T-helper 2 cell treated with Interferon-gamma antibody and Interleukin-4, amounts not matched to agents 100 ng/mL and 5 ng/mL, for 36 hours (primary cell): ENCODE measurements at regions not wholly inside any gene's neighbourhood (a gene's known extent, or its start where the extent isn't known, plus 50 kb on each side); places are given as distances from the start of the nearest gene placed in this dataset.
"Not testable (repeated sequence)": the region's sequence is repeated elsewhere in the genome, so short reads cannot be mapped to it uniquely, and the experiment has no call there.

Experiments
- intact Hi-C: fragments of 100-400 bp; cut with micrococcal nuclease; formaldehyde crosslinking; loops from one replicate; pipeline ENCODE4 v1.15.1; 2023

DNA sequence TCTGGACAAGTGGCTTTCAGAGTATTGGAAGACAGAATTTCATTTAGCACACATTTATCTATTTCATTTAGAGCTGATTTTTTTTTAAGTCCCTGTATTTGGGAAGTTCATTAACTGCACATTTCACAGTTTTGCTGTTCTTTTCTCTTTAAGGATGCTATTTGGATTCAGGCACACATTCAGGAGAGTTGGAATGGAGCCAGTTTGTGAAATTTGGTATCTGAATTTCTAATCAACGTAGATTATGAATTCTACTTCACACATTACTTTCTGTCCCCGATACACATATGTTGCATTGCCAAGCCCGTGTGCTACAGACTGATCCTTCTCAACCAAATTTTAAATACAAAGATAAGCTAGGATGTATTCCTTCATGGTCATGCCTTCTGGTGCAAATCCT lies 503.9 kb downstream of the IRS1 start:
- intact Hi-C loops: no loop called here

DNA sequence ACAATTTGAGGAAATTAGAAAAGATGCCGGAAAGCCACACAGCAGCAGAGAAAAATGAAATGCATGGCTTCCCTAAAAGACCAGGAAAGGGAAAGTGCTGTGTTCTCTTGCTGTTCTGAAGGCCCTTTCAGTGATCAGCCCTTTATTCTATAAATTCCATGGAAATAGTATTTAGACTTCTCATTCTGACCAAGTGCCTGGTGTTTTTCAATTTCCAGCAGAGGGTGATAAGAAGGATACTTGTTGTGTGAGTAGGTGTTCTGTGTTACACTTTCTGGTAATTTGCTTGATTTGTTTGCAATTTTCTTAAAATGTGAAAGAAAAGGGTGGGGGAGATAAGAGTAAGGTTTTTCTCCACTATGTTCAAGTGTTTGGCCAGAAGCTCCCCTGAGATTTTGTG lies 504.5 kb downstream of the IRS1 start:
- intact Hi-C loops: no loop called here

DNA sequence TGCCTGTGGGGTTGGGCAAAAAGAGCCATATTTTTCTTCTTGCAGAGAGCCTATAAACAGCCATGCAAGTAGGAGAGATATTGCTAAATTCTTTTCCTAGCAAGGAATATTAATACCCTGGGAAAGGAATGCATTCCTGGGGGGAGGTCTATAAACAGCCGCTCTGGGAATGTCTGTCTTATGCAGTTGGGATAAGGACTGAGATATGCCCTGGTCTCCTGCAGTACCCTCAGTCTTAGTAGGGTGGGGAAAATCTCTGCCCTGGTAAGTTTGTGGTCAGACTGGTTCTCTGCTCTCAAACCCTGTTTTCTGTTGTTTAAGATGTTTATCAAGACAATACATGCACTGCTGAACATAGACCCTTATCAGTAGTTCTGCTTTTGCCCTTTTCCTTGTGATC lies 508.3 kb downstream of the IRS1 start:
- intact Hi-C loops: not testable (repeated sequence)

DNA sequence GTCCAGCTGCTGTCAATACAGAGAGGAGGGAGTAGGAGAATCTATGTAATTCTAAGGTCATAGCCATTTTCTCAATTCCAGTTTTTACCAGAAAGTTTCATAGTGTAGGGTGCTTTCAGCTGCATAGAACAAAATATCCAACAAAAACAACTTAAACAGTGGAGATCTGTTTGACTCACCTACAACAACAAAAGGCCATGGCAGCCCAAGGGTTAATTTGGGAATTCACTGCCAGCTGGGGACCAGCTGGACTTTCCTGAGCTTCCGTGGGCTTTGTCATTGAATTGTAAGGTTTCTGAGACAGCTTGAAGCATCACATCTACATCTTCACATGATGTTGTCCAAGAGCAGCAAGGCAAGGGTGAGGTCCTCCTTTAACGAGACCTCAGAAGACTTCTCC lies 512.7 kb downstream of the IRS1 start:
- intact Hi-C loops: no loop called here

DNA sequence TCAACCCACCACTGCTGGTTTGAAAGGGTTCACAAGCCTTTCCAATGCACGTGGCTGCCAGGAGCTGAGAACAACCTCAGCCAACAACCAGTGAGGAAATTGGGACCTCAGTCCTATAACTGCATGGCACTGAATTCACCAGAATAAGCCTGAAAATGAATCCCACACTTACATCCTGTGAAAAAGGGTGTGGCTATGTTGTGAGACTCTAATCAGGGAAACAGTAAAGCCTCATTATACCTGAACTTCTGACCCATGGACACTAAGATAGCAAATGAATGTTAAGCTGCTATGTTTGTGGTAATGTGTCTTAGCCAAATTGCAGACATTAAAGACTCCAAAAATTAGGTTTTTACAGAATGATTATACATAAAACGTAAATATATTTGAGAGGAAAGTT lies 515.8 kb downstream of the IRS1 start:
- intact Hi-C loops: no loop called here

DNA sequence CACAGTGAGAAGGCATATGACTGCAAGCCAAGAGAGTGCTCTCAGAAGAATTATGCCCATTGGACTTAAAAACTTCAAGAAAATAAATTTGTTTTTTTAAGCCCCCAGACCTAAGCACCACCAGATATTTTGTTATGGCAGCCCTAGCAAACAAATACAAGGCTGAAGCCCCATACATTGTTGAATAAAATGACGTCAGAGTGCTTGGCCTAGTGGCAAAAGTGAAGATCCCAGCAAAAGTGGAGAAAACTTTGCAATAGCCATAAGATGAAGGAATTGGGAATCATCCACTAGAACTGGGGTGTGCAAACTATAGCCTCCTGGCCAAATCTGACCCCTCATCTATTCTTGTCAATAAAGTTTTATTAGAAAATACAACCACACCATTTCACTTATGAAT lies 517.5 kb downstream of the IRS1 start:
- intact Hi-C loops: no loop called here

DNA sequence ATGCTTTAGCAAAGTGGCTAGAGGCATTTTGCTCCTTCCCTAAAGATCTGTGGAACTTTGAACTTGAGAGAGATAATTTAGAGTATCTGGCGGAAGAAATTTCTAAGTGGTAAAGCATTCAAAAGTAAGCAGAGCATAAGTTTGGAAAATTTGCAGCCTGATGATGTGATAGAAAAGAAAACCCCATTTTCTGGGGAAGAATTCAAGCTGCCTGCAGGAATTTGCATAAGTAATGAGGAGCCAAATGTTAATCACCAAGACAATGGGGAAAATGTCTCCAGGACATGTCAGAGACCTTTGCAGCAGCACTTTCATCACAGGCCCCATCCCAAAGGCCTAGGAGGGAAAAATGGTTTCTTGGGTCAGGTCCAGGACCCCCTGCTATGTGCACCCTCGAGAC lies 519.5 kb downstream of the IRS1 start:
- intact Hi-C loops: not testable (repeated sequence)

DNA sequence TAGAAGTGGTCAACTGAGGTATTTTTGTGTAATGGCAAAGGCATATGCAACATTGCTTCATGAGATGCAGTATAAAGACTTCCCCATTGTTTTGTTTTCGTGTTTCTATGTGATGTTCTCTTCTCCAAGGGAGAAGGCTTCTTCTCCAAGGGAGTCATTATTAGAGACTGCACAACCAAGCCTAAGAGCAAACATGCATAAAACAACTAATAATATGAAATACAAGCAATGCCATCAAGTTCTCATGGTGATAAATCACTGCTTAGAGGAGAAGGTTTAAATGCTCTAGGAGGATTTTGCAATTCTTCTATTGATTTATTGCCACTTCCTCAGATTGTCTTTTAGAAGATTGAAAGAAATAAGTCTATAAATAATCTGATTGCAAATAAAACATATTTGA lies 524.4 kb downstream of the IRS1 start:
- intact Hi-C loops: no loop called here

DNA sequence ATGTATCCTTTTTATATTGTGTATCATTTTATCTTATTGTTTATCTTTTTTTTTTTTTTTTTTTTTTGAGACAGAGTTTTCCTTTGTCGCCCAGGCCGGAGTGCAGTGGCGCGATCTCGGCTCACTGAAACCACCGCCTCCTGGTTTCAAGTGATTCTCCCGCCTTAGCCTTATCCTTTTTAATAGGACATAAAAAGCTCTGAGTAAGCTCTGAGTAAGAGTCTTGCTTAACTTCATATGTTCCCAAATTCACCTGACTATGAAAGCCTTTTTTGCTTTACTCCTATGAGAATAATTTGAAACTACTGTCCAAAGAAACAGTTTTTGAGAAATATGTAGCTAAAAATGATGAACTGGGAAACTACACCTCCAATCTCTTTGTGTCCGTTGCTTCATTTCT lies 525.5 kb downstream of the IRS1 start:
- intact Hi-C loops: no loop called here

DNA sequence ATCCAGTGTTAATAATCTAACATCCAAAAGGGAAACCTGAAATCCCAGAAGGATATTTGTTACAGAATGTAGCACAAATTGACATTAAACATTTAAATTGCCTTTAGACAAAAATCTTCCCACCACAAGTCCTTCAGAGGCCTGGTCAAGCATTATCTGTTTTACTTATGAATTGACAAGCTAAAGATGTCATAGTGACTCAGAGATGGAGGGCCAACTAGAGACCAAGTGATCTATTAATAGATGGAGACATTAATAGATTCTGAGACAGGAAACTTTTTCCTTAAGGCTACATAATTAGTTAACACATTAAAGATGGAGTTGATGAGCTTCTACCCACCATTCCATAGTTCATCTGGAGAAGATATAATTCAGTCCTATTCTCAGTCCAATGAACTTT lies 526.2 kb downstream of the IRS1 start:
- intact Hi-C loops: no loop called here

DNA sequence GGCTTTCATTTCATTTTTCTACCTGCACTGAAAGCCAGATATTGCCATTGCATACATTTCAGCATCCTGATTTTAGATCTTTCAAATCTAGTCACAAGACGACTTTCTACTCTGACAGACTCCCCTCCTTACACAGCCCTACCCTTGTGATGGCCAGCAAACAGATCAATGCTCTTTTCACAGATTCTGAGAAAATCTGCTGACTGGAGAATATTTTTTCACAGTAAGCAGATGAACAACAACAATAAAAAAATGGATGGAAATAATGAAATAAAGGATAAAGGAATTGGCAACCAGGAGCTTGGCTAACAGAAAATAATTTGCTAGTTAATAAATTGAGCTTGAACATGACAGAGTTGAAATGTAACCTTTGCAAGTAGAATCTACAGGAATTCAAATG lies 527.2 kb downstream of the IRS1 start:
- intact Hi-C loops: no loop called here

DNA sequence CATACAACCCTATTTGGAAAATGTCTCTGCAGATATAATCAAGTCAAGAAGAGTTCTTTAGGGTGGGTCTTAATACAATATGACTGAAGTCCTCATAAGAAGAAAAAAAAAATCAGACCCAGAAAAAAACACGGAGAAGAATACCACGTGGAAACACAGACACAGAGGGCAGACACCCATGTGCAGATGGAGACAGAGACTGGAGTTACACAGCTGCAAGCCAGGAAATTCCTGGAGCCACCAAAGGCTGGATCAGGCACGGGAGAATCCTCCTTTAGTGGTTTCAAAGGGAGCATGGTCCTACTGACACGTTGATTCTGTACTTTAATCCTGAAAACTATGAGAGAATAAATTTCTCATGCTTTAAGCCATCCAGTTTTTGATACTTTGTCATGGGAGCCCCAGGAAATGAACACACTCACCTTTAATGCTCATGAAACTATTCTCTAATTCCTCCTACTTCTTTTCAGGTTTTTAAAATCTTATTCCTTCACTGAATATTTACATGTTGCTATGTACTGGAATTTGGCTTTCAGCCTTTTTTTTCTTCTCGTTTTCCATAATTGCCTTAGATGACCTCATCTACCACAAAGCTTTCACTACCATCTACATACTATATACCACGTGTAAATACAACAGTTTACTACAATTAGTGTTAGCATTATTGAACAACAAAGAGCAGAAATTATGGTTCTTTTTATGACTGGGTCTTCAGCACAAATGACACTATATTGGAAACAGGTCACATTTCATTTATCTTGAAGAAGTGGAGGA lies 529.1 kb downstream of the IRS1 start:
- intact Hi-C loops: no loop called here

DNA sequence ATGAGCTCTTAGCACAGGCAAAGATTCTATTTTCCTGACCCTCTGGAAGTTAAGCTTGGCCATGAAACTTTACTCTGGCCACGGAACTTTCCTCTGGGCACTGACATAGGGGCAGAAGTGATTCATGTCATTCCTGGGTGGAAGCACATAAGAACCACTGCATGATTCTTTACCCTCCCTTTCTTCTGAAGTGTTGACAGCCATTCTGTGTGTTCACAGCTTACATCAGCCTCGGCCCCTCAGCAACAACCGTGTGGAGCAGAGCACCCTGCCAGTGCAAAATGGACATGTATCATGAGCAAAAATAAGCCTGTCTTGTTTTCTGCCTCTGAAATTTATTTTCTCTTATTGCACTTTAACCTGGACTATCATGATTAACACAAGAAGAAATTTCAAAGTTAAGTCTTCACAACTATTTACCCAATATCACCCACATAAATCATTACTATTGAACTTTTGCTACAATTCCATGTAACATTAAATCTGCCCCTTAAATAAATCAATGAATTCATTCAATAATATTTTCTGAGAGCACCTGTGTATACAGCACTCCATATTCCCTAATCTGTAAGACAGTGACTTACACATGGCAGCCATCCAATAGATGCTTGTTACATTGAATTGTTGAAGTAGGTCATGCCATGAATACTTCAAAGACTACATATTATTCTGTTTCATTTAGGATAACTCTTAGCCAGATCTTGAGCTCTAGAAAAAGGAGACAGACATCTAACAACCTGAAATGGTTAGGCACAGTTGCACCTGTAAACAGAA lies 531.9 kb downstream of the IRS1 start:
- intact Hi-C loops: no loop called here

DNA sequence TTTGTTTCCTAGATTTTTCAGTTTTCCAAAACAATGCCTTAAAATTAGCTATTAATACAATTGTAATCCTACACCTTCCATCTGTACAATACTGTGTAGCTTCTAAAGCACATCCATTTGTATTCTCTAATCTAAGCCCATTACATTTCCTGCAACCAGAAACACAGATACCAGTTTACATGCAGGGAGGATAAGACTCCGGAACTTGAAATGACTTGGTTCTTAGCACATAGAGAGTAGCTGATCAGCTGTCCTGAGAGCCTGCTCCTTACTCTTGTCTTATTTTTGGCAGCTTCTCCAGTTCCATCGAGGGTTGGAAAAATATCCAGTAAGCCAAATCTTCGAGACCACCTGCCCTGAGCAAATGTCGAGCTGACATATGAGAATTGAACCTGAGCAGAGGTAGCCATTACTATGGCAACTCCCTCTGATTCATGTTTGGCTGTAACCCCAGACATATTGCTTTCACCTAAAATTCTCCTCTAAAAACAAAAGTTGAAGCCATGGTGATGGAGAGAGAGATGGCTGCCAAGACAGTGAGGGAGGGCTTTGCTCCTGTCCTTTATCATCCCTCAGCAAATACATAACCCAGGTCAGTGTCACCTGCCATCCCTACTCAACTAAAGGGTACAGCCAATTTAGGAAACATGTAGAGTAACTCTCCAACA lies 542.8 kb downstream of the IRS1 start:
- intact Hi-C loops: no loop called here

DNA sequence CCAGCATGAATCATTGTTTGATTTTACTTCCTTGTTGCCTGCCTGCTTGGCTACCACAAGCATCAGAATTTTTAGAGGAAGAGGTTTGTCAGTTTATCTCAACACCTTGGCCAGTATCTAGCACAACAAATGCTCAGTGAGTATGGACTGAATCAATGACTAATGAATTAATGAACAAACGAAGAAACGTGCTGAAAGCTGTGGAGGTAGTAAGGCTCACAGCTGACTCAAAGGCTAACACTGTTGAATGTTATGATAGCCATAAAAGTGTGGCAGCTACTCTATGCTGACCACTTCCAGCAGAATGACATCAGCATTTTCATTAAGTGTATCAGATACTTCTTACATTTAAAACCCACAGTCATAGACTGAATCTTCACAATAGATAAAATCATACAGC lies 543.4 kb downstream of the IRS1 start:
- intact Hi-C loops: no loop called here

DNA sequence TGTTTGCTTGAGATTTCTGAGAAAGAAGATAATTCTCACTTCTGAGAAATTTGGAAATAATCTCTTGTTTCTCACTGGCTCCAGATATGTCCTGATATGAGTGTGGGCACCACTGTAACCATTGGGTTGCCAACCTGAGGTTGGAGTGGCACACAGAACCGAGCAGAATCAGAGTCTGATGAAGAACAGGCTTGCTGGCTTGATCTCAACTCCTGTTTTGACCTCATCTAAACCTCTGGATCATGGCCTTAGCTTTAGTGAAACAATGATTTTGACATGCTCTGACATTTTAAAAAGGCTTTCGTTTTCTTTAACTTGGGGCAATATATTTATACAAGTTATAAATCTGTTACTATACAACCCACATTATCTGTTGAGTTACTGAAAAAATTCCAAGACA lies 548.0 kb downstream of the IRS1 start:
- intact Hi-C loops: no loop called here

DNA sequence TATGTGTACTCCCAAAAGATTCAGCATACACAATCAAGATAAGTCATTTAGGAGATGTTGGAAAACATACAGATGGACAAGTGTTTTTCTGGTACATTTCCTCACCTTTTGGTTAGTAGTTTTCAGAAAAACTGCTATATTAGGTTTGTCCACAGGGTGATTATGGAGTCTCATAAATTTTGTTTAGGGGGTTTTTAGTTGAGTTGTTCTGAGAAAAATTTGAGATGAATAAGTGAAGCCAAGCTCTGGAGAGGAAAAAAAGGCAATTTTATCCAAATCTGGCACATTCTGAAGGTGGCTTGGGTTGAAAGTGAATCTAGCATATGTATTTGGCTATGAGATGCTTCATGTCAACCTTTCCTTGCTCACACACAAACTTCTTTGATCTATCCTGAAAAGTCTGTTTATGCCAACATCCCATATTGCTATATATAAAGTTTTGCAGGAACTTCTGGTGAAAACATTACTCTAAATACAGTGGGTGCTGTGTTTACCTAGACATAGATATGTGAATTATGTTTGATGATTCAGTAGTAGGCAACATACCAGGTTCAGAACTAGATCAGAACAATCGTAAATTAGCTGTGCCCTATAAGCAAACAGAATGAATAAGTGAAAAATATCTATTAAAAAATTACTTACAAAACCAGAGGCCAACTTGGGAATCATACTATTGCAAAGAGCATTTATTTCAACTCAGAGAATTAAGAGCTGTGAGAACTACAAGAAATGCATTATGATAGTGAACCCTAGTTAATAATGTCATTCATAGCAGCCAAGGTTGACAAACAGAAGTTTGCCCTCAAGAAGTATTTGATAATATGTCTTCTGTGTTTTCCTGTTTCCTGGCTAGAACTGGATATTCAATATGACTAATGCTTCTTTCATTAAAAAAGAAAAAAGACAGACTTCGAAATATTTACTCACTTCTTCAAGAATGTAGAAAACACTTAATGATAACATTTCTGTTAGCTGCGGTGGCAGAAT lies 552.0 kb downstream of the IRS1 start:
- intact Hi-C loops: no loop called here

DNA sequence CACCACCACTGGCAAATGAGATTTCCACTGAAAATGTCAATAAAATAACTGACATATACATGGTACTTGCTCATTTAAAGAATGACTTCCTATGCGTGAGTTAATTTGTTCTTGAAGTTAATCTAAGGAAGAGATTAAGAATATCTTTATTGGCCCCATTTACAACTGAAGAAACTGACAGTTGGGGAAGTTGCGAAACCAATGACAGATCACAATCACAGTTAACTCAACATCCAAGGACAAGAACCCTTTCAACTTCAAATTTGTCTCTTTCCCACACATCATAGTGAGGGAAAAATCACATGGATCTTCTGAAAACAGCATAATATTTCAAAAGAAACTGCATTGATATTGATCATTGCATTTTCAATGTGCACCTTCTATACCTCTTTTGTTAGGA lies 565.4 kb downstream of the IRS1 start:
- intact Hi-C loops: no loop called here

DNA sequence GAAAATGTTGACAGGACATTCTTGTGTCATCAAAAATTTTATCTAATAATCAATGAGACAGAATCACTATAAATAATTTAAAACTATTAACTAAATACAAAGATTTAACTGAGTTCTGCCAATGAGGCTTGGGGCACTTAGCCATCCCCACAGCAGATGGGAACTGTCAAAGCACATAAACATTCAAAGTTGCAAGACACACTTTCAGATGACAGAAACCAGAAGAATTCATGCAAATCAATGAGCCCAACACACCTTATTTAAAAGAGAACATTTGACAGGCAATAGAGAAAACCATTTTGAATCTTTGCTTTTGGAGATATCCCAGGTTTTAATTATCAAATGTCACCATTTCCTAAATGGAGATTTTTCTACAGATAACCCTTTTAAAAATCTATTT lies 566.2 kb downstream of the IRS1 start:
- intact Hi-C loops: no loop called here

DNA sequence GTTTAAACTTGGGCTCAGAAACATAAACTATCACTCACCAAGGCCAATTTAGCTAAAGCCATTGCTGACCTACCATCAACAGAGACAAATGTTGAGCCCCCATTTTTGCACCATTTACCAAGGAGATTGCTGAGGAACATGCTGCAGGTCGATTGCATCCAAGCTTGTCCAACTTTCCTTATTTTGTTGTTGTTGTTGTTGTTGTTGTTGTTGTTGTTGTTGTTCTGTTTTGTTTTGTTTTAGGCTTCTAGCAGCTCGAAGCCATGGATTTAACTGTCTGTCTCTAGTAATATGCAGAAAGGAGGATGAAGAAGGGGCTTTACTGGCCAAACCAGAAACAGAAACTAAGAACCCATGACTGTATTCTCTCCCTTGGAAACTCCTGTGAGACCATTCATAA lies 571.5 kb downstream of the IRS1 start:
- intact Hi-C loops: no loop called here

DNA sequence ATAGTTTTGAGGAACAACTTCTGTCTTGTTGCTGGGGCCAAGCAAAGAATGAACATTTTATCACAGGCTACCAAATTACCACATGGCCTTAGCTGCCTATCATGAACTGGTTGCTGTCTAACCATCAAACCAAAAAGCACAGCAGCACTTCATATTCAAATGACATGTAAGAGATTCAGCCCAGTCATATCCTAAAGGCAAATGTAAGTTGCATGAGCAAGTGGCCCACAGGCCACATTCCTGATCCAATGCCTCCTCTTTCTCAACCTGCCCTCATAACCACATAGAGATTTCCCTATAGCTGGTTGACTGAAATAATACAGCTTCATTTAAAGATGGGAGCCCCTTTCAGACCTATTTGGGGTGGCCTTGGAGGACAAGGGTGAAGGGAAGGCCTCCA lies 572.3 kb downstream of the IRS1 start:
- intact Hi-C loops: no loop called here
